Fibroblast of lung (primary cell): ENCODE measurements at regions not wholly inside any gene's neighbourhood (a gene's known extent, or its start where the extent isn't known, plus 50 kb on each side); places are given as distances from the start of the nearest gene placed in this dataset.

Experiments
- DNase-seq, 2 donors: peaks; one replicate each; pipeline versions ENCODE4 v3.0.0 to v3.0.0-alpha.2; 2010; ENCODE audit warnings: low read depth in 2 of 2
- H2AFZ ChIP-seq: 2 replicates; pipeline ENCODE4 v1.5.1; 2012; ENCODE audit warnings: low read length, control low read depth, inconsistent platforms
- H3K27ac ChIP-seq: 2 replicates; pipeline ENCODE4 v1.5.1; 2011; ENCODE audit warnings: low read length, control low read depth; ENCODE audit not compliant: insufficient read depth
- H3K27me3 ChIP-seq: 2 replicates; pipeline ENCODE4 v1.5.1; 2011; ENCODE audit warnings: mild to moderate bottlenecking, low read length; ENCODE audit not compliant: control insufficient read depth, insufficient read depth
- H3K36me3 ChIP-seq: 2 replicates; pipeline ENCODE4 v1.5.1; 2011; ENCODE audit warnings: low read length; ENCODE audit not compliant: control insufficient read depth, insufficient read depth
- H3K4me1 ChIP-seq: 2 replicates; pipeline ENCODE4 v1.5.1; 2011; ENCODE audit warnings: low read length; ENCODE audit not compliant: control insufficient read depth, insufficient read depth; ENCODE audit errors: extremely low read depth
- H3K4me2 ChIP-seq: 2 replicates; pipeline ENCODE4 v1.5.1; 2011; ENCODE audit warnings: low read length, control low read depth; ENCODE audit not compliant: insufficient read depth; ENCODE audit errors: extremely low read depth
- H3K4me3 ChIP-seq, 4 experiments: fragments of 200-600 bp in 1 of 4; sonication (generic) in 1 of 4; replicated peaks in 1 of 4; 2 replicates each; pipeline ENCODE4 v1.5.1; 2011 to 2016; ENCODE audit warnings: low read length in 4 of 4, low read depth in 3 of 4, mild to moderate bottlenecking in 3 of 4, control low read depth in 2 of 4, inconsistent platforms in 1 of 4, mixed read lengths in 1 of 4; ENCODE audit not compliant: insufficient read depth in 1 of 4; ENCODE audit errors: control extremely low read depth in 1 of 4
- H3K79me2 ChIP-seq: 2 replicates; pipeline ENCODE4 v1.5.1; 2012; ENCODE audit warnings: mild to moderate bottlenecking, low read length, inconsistent platforms; ENCODE audit not compliant: control insufficient read depth, insufficient read depth
- H3K9ac ChIP-seq: 2 replicates; pipeline ENCODE4 v1.5.1; 2011; ENCODE audit warnings: mild to moderate bottlenecking, low read length, control low read depth; ENCODE audit not compliant: insufficient read depth
- H3K9me3 ChIP-seq: 2 replicates; pipeline ENCODE4 v1.5.1; 2012; ENCODE audit warnings: low read depth, low read length; ENCODE audit not compliant: control insufficient read depth, insufficient read depth
- H4K20me1 ChIP-seq: 2 replicates; pipeline ENCODE4 v1.5.1; 2011; ENCODE audit warnings: low read length; ENCODE audit not compliant: control insufficient read depth, insufficient read depth; ENCODE audit errors: extremely low read depth
- CTCF ChIP-seq, 2 donors: IDR thresholded peaks in 1 of 2; conservative IDR thresholded peaks in 1 of 2; 1 replicate in 1 of 2; 2 replicates in 1 of 2; pipeline ENCODE4 v1.5.1; 2011 to 2012; ENCODE audit warnings: low read length in 2 of 2, control low read depth in 1 of 2, inconsistent platforms in 1 of 2, low read depth in 1 of 2, mild to moderate bottlenecking in 1 of 2
- EZH2 ChIP-seq: IDR thresholded peaks from 2 replicates; pipeline ENCODE4 v1.5.1; 2012; ENCODE audit warnings: low read length, control low read depth, mild to moderate bottlenecking; ENCODE audit errors: missing control alignments

GRCh38 chr9:115912086-115912485 lies 241.5 kb upstream of the PAPPA start:
- Histone ChIP-seq H3K27ac (no peak overlapping the region), H3K4me1 (peaks cover 3% of the 10 kb centered on the region), H3K27me3 (no peaks in the 10 kb centered on the region), H3K36me3 (no peaks in the 10 kb centered on the region), H4K20me1 (no peaks in the 10 kb centered on the region), H3K79me2 (no peaks in the 10 kb centered on the region), H2AFZ (no peak overlapping the region), H3K9me3 (no peaks in the 10 kb centered on the region), H3K9ac (no peak overlapping the region), H3K4me3 (no peak overlapping the region), H3K4me2 (no peak overlapping the region)
- no peak for TF ChIP-seq CTCF (conservative IDR thresholded peaks at IDR 0.05 in 1 of 2, IDR thresholded peaks at IDR 0.05 in 1 of 2; ENCODE audit: low read depth in 1 of 2, low read length in 2 of 2)
- no peak for TF ChIP-seq EZH2
- no peak for DNase-seq

- Histone ChIP-seq H2AFZ (no peak overlapping the region), H3K9me3 (no peaks in the 10 kb centered on the region), H3K4me2 (no peak overlapping the region), H3K79me2 (no peaks in the 10 kb centered on the region), H3K27me3 (no peaks in the 10 kb centered on the region), H3K9ac (no peak overlapping the region), H3K27ac (no peak overlapping the region), H3K4me3 (no peak overlapping the region), H3K4me1 (peaks cover 3% of the 10 kb centered on the region), H4K20me1 (no peaks in the 10 kb centered on the region), H3K36me3 (no peaks in the 10 kb centered on the region)
- DNase-seq, result peak; percentile 56 to 62
- TF ChIP-seq EZH2, result no peak
- TF ChIP-seq CTCF (conservative IDR thresholded peaks at IDR 0.05 in 1 of 2, IDR thresholded peaks at IDR 0.05 in 1 of 2; ENCODE audit: low read depth in 1 of 2, low read length in 2 of 2), result no peak
These were observed 239.9 kb upstream of the PAPPA start for GRCh38 chr9:115913696-115914095.

- Histone ChIP-seq H3K4me2 (no peak overlapping the region), H3K9me3 (no peaks in the 10 kb centered on the region), H3K4me1 (peaks cover 3% of the 10 kb centered on the region), H4K20me1 (no peaks in the 10 kb centered on the region), H3K9ac (no peak overlapping the region), H2AFZ (no peak overlapping the region), H3K4me3 (no peak overlapping the region), H3K79me2 (no peaks in the 10 kb centered on the region), H3K36me3 (no peaks in the 10 kb centered on the region), H3K27me3 (no peaks in the 10 kb centered on the region), H3K27ac (no peak overlapping the region)
- no peak for DNase-seq
- TF ChIP-seq EZH2 (no peak), CTCF (conservative IDR thresholded peaks at IDR 0.05 in 1 of 2, IDR thresholded peaks at IDR 0.05 in 1 of 2; ENCODE audit: low read depth in 1 of 2, low read length in 2 of 2) (no peak)
These were observed 239.3 kb upstream of the PAPPA start for GRCh38 chr9:115914291-115914690.
